EH (cell line): ENCODE measurements at regions not wholly inside any gene's neighbourhood (a gene's known extent, or its start where the extent isn't known, plus 50 kb on each side); places are given as distances from the start of the nearest gene placed in this dataset.

Experiments used
- DNase-seq: peaks from one replicate; pipeline ENCODE4 v3.0.0-alpha.2; 2015; ENCODE audit warnings: low read depth

- DNase-seq, result no peak
These were observed 481.6 kb upstream of the ACVR2A start for GRCh38 chr2:147363181-147363580.

- no peak for DNase-seq
These were observed 486.5 kb upstream of the ACVR2A start for GRCh38 chr2:147358375-147358774.

- no peak for DNase-seq
These were observed 488.7 kb upstream of the ACVR2A start for GRCh38 chr2:147356157-147356556.

- no peak for DNase-seq
These were observed 489.1 kb upstream of the ACVR2A start for GRCh38 chr2:147355706-147356105.

- DNase-seq, result no peak
These were observed 491.8 kb upstream of the ACVR2A start for GRCh38 chr2:147353072-147353381.

- DNase-seq, result no peak
These were observed 492.4 kb upstream of the ACVR2A start for GRCh38 chr2:147352264-147353071.

GRCh38 chr2:147351784-147352183, 493.0 kb upstream of the ACVR2A start:
- DNase-seq, result no peak

- no peak for DNase-seq
These were observed 495.8 kb upstream of the ACVR2A start for GRCh38 chr2:147348931-147349555.

GRCh38 chr2:147346142-147346541, 498.7 kb upstream of the ACVR2A start:
- DNase-seq, result no peak

GRCh38 chr2:147345246-147345645, 499.6 kb upstream of the ACVR2A start:
- peak; percentile 10 for DNase-seq

- DNase-seq, result no peak
These were observed 502.5 kb upstream of the ACVR2A start for GRCh38 chr2:147342329-147342728.

- no peak for DNase-seq
These were observed 512.9 kb upstream of the ACVR2A start for GRCh38 chr2:147331790-147332419.

GRCh38 chr2:147330925-147331324, 513.9 kb upstream of the ACVR2A start:
- no peak for DNase-seq

- no peak for DNase-seq
These were observed 517.2 kb upstream of the ACVR2A start for GRCh38 chr2:147327613-147328012.

GRCh38 chr2:147325990-147326389, 518.8 kb upstream of the ACVR2A start:
- no peak for DNase-seq

GRCh38 chr2:147320146-147320545, 524.7 kb upstream of the ACVR2A start:
- DNase-seq, result no peak

- no peak for DNase-seq
These were observed 533.8 kb upstream of the ACVR2A start for GRCh38 chr2:147311058-147311430.

- DNase-seq, result no peak
These were observed 534.3 kb upstream of the ACVR2A start for GRCh38 chr2:147310335-147311057.

- DNase-seq, result no peak
These were observed 547.0 kb upstream of the ACVR2A start for GRCh38 chr2:147297820-147298219.

GRCh38 chr2:147294825-147295392, 549.9 kb upstream of the ACVR2A start:
- DNase-seq, result no peak

- no peak for DNase-seq
These were observed 550.6 kb upstream of the ACVR2A start for GRCh38 chr2:147293991-147294824.

- DNase-seq, result no peak
These were observed 556.7 kb upstream of the ACVR2A start for GRCh38 chr2:147288131-147288530.
